Dedifferentiated amniotic fluid mesenchymal stem cell (primary cell): ENCODE measurements at regions not wholly inside any gene's neighbourhood (a gene's known extent, or its start where the extent isn't known, plus 50 kb on each side); places are given as distances from the start of the nearest gene placed in this dataset.
"Not testable (repeated sequence)": the region's sequence is repeated elsewhere in the genome, so short reads cannot be mapped to it uniquely, and the experiment has no call there.

Source experiments
- DNase-seq: peaks from one replicate; pipeline ENCODE4 v3.0.0-alpha.2; 2016; ENCODE audit errors: extremely low spot score

DNA sequence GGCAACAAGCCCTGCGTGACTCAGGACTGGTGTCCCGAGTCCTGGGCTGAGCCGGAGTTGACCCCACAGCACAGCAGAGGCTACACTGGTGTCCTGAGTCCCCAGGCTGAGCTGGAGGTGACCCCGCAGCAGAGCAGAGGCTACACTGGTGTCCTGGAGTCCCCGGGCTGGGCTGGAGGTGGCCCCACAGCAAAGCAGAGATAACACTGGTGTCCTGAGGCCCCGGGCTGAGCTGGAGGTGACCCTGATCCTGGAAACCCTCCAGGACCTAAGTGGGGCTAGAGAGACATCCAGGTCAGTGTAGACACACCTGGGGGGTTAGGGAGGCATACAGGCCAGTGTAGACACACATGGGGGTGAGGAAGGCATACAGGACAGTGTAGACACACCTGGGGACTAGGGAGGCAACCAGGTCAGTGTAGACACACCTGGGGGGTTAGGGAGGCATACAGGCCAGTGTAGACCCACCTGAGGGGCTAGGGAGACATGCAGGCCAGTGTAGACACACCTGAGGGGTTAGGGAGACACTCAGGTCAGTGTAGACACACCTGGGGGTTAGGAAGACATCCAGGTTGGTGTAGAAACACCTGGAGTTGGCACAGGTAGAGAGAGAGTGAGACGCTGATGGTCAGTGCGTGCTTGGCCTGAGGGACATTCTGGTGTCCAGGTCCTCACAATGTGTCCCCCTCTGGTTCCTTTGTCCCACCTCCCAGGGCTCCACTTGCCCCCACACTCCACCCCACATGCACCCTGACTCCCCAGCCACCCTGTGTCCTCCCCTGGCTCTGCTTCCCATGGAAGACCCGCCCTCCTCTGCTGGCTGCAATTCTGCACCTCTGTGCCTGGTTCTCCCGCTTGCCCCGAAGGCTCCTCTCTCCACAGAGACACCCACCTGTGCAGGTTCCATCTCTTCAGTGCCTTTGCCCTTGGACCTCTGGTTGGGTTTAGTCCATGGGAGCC, 321.6 kb upstream of the SFSWAP start:
- DNase-seq: no peak

DNA sequence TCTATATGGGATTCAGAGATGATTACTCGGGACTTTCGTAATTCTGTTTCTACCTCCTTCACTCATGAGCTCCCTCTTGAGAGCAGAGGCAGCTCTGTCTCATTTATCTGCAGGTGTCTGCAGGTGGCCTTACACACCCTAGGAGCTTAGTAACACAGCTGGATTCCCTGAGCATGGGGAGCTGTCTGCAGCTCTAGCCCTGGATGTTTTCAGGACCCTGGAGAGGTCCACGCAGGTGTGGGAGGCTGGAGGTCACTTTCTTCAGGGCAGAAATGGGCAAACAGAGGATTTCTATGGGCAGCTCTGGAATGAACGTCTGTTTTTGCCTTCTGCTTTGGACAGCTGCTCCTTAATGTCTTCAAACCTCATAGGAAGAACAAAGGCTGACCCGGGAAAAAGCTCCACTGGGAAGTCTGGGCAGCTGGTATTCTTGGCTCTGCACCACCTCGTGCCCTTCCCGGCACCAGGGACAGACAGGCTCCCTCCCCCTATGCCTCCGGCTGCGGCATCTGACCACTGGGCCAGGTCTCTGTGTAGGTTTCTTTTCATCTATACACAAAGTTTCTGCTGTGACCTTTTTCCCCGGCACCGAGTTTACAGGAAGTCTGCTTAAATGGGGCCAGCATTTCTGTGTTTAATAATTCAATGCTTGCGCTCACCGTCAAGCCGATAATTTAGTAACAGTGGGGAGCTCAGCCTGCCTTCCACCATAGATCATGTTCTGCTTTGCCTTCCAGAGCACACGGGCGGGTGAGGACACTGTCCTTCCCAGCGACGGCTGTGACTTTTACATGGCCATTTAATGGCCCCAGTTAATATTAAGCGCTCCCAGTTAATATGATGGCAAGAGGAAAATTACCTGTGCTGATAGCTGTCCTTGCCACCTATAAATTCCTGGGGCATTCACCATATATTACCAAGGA, 320.2 kb upstream of the SFSWAP start:
- DNase-seq: no peak

DNA sequence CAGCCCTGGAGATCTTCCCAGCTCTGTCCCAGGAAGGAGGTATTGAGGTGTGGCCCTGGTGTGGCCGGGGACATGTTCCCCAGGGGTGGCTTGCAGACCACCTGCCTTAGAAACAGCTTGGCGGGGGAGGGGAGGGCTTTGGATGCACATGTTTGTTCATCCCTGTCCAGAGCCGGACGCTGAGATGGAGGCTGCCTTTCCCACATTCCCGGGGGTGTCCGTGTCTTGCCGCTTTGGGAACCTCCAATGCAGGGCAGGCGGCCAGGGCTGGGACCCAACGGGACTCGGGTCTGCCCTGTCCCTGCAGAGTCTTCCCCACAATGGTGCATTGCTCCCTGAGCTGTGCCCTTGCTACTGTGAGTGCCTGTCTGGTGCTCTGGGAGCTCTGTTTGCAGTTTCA, 319.5 kb upstream of the SFSWAP start:
- no peak for DNase-seq

DNA sequence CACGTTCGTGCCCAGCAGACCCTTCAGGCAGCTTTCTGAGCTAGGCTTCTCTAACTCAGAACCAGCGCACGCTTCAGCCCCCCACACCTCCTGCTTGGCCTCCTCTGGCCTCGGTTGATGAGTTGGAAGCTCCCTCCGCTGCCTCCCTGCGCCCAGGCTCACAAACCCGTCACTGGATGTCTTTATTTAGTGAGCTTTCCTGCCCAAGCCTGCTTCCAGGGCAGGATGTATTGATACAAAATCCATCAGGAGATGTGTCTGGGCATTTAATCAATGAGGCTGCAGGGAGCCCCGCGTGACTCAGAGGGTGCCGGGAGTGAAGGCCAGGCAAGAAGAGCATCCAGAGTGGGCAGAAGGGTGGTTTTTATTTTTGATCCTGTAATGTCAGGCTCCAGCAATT, 316.1 kb upstream of the SFSWAP start:
- DNase-seq: not testable (repeated sequence)

DNA sequence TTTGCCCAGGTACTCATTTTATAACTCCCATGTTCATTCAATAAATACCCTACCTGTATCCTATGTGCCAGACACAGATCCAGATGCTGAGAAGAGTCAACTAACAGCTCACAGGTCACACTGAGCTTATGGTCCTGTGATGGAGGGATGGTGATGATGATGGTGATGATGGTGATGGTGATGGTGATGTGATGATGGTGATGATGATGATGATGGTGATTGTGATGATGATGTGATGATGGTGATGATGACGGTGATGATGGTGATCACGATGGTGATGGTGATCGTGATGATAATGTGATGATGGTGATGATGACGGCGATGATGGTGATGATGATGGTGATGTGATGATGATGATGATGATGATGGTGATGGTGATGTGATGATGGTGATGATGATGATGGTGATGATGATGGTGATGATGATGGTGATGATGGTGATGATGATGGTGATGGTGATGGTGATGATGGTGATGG, 315.6 kb upstream of the SFSWAP start:
- not testable (repeated sequence) for DNase-seq

DNA sequence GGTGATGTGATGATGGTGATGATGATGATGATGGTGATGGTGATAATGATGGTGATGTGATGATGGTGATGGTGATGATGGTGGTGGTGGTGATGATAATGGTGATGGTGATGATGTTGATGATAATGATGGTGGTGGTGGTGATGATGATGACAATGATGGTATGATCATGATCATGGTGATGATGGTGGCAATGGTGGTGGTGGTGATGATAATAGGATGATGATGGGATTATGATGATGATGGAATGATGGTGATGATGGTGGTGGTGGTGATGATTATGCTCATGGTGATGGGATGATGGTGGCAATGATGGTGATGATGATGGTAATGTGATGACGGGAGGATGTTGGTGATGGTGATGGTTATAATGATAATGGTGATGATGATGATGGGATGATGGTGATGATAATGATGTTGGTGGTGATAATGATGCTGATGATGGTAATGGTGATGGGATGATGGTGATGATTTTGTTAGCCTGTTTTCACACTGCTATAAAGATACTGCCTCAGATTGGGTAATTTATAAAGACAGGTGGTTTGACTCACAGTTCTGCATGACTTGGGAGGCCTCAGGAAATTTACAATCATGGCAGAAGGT, 314.8 kb upstream of the SFSWAP start:
- no peak for DNase-seq

DNA sequence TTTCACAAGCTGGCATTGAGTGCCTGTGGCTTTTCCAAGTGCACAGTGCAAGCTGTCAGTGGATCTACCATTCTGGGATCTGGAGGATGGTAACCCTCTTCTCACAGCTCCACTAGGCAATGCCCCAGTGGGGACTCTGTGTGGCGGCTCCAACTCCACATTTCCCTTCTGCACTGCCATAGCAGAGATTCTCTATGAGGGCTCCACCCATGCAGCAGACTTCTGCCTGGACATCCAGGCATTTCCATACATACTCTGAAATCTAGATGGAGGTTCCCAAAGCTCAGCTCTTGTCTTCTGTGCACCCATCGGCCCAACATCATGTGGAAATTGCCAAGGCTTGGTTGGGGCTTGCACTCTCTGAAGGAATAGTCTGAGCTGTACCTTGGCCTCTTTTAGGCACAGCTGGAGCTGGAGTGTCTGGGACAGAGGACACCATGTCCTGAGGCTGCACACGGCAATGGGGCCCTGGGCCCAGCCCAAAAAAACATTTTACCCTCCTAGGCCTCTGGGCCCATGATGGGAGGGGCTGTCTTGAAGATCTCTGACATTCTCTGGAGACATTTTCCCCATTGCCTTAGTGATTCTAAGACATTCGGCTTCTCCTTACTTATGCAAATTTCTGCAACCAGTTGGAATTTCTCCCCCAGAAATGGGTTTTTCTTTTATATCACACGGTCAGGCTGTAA, 313.3 kb upstream of the SFSWAP start:
- no peak for DNase-seq

DNA sequence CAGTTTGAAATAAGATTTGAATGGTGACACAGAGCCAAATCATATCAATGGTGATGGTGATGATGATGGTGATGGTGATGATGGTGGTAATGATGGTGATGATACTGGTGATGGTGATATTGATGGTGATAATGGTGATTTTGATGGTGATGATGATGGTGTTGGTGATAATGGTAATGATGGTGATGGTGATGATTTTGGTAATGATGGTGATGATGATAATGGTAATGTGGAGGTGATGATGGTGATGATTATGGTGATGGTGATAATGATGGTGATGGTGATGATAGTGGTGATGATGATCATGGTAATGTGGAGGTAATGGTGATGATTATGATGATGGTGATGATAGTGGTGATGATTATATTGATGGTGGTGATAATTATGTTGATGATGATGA, 311.9 kb upstream of the SFSWAP start:
- no peak for DNase-seq

DNA sequence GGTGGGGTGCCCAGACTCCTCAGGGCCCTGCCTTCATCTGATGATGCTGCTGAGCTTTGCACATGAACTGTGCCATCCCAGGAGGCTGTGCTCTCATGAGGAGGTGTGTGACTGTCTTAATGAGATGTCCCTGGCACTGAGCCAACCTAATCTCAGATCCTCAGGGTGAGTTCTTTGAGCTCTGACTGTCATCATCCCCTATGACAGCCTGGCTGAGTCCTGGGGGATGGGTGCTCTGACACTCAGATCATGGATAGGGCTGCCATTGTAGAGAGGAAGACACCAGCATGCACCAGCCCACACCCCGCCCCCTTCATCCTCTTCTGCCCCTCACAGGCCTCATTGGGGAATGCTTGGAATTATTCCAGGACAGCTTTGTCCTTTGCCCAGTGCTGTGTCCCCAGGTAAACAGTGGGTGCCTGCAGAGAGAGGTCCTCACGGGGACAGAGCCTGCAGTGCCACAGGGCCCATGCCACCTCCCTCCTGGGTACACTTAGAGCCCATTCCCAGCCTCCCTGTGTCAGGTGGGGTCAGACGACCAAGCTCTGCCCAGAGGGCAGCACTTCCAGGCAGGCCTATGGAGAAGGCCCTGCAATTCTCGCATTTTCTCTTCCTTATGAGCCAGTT, 310.1 kb upstream of the SFSWAP start:
- not testable (repeated sequence) for DNase-seq

DNA sequence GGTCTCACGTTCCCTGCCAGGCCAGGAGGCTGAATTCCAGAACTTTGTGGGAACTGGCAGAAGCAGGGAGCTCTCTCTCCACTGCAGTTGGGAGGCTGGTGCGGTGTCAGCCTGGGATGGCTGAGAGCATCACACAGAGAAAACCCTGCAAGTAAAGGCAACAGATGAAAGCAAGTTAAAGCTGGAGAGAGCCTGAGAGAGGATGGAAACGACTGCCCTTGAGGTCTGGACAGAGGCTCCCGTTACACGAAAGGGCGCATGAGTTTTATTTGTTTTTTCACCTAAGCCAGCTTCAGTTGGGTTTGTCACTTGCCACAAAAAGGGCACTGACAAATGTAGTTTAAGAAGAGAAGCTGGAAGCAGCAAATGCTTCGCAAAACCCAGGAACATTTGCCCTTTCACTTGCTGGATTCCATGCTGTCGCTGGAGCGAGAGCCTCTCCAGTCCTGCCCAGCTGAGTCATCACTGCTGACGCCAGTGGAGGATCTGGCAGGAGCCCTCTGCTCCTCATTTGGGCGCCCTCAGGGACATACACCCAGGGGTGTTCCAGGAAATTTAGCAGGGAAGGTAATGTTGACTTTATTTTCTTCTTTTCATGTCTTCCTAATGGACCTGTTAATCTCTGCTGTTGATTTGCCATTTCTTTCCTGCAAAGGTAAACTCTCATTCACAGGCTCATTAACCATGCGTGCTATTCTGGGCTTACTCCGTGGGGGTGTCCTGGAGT, 308.8 kb upstream of the SFSWAP start:
- not testable (repeated sequence) for DNase-seq

DNA sequence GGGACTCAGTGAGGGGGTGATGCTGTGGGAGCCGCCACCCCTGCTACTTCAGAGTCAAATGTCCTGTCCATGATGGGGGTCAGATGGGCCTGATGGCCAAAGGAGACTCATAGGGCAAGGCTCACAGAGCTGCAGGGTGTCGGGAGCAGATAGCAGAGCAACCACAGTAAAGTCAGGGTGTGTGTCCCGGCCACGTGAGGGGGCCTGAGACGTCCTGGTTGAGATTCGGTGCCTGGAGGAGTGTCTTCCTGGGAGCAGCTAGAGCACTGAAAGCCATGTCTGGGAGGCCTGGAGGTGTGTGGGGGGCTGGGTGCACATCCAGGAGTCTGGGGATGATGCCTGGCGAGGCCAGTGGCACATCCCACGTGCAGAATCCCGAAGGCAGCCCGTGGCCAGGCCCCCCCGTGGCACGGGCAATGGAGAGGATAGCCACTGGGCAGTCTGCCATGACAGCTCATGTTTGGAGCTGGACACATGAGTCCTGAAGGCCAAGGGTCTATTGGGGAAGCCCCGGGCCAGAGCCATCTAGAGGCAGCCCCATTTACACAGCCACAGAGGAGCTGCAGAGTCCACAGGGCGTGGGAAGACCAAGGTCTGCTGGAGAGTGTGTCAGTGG, 308.0 kb upstream of the SFSWAP start:
- no peak for DNase-seq

DNA sequence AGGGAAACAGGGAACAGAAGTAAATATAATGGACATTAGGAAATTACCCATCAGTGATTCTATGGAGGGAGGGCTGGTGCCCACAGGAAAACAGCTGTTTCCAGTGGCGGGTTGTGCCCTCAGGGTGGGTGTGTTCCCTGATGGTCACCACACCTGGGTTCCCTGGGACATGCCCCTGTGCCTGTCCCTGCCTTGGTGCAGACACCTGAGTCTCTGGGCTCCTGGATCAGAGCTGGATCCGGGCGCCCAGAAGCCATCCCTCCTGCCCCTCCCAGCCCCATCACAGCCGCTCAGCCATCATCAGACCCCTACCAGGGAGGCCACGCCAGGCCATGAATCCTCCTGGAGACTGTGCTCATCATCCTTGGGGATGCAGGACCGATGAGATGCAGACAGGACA, 307.2 kb upstream of the SFSWAP start:
- no peak for DNase-seq

DNA sequence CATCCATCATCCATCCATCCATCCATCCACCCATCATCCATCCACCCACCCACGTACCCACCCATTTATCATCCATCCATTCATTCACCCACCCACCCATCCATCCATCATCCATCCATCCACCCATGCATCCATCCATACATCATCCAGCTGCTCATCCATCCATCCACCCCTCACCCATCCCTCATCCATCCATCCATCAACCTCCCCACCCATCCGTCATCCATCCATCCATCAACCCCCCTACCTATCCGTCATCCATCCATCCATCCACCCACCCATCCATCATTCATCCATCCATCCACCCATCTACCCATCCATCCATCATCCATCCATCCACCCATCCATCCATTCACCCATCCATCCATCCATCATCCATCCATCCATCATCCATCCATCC, 306.2 kb upstream of the SFSWAP start:
- DNase-seq: no peak

DNA sequence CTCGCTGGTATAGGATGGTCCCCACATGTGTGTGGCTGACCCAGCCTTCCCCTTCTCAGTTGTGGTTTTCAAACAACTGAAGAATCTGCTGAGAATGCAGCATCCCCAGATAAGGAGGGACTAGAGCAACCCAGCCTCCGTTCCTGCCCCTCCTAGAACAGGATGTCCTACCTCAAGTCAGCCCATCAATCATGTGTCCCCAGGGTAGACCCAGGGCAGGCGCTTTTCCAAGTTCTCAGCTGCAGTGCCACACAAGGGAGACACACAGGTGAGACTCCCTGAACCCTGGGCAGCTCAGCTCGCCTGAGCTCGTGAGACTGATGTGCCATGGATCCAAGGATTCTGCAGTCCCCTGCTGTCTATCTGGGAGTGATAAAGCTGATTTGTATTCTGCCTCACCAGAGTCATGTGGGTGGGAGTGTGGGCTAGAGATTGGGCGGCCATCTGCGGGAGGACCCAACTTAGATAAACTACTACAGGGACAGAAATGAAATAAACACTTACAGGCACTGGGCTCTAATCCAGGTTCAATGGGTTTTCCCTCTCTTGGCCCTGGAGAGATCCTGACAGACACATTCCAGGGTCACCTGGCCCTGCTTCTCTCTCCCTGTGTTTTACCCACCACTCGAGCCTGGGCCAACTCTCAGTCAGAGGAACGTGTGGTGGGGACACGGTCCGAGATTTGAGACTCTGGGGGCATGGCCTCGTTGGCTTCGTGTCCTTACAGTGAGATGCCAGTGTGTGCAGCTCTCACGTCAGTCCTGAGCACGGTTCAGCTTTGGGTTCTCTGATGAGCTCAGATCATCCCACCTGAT, 303.5 kb upstream of the SFSWAP start:
- DNase-seq: no peak

DNA sequence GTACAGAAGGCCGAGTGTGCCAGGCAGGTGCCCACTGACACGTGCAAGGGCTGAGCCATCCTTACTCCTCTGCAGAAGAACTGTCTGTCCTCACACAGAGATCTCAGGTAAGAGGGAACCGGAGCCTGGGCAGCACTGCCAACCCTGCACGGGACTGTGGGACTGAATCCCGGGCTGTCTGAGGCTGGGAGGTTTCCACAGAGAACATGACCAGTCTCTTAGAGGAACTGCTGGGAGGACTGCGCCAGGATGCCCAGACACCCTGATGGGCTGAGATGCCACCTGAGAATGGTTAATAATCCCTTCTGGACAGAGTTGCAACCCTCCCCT, 302.9 kb upstream of the SFSWAP start:
- no peak for DNase-seq

DNA sequence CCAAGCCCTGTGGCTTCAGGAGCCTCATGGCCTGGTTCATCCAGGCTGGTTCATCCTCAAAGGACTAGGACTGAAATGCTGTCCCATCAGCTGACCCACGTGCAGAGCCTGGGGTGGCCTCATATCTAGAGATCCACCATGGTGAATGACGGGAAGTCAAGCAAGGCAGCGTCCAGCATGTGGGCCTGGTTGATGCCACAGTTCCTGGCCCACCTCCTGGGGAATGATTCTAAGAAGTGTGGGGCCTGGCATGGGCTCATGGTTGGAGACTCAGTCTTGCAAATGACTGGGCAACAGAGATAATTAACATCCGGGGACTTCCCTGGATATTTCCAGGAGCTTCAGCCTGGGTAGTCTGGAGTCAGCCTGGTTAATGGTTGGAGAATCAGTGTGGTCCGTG, 302.4 kb upstream of the SFSWAP start:
- no peak for DNase-seq

DNA sequence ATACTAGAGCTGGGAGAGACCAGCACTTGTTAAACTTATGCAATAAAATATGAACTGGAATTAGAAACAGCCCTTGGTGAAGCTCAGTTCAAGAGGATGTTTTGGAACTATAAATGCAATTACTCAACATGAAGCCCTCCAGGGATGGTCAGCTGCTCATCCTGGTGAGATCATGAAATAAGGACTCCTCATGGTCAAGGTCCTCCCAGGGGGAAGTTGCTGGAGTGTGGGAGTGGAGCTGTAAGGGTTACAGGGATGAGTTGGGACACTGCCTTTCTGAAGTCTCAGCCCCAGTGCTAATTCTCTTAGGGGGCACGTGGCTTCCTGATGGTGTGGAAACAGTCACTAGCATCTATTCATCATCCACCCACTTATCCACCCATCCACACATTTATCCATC, 301.7 kb upstream of the SFSWAP start:
- no peak for DNase-seq

DNA sequence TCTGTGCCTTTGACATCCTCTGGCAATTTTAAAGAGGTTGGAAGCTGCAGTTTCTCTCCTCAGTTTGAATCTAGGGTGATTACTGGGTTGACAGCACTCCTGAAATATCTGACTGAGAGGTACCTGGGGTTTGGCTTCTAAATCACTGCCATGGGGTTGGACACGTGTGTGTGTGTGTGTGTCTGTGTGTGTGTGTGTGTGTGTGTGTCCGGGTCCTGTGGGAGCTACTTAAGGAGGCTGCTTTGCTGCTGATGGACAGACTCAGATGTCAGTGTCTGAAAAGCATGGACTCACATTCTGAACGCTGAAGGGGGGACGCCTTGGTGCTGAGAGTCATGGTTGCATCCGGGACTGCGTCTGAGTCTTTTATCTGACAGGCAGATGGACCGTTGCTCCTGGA, 299.1 kb upstream of the SFSWAP start:
- DNase-seq: not testable (repeated sequence)

DNA sequence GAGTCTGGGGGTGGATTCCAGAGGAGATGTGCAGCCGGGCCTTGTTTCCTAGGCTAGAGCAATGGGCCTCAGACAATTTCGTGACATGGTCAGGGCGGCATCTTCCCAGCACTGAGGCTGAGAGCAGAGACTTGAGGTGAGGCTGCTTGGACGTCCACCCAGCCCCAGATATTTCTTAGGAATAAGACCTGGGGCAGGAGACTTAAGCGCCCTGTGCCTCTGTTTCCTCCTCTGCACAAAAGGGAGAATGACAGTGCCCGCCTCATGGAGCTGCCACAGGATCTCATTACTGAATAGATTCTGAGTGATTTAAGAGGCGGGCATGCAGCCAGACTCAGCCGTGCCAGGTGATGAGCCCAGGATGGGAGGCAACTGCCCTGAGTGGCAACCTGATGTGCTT, 297.9 kb upstream of the SFSWAP start:
- no peak for DNase-seq
